ENCODE measurements at regions not wholly inside any gene's neighbourhood (a gene's known extent, or its start where the extent isn't known, plus 50 kb on each side); places are given as distances from the start of the nearest gene placed in this dataset.

DNA sequence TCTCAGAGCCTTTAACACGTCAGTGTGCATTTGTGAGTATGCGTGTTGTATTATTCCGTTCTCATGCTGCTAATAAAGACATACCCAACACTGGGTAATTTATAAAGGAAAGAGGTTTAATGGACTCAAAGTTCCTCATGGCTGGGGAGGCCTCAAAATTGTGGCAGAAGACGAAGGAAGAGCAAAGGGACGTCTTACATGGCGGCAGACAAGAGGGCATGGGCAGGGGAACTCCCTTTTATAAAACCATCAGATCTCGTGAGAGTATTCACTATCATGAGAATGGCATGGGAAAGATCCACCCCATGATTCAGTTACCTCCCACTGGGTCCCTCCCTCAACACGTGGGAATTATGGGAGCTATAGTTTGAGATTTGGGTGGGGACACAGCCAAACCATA is 285.0 kb downstream of the PBX3 start:
- TF ChIP-seq, protein P1, sequence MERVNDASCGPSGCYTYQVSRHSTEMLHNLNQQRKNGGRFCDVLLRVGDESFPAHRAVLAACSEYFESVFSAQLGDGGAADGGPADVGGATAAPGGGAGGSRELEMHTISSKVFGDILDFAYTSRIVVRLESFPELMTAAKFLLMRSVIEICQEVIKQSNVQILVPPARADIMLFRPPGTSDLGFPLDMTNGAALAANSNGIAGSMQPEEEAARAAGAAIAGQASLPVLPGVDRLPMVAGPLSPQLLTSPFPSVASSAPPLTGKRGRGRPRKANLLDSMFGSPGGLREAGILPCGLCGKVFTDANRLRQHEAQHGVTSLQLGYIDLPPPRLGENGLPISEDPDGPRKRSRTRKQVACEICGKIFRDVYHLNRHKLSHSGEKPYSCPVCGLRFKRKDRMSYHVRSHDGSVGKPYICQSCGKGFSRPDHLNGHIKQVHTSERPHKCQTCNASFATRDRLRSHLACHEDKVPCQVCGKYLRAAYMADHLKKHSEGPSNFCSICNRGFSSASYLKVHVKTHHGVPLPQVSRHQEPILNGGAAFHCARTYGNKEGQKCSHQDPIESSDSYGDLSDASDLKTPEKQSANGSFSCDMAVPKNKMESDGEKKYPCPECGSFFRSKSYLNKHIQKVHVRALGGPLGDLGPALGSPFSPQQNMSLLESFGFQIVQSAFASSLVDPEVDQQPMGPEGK (CRISPR knock-in tag; IDR thresholded peaks at IDR 0.05; ENCODE audit: borderline replicate concordance): no peak
- no peak for TF ChIP-seq ARNTL (CRISPR knock-in tag; IDR thresholded peaks at IDR 0.05; ENCODE audit: borderline replicate concordance, low read depth)
- no peak for TF ChIP-seq ZNF70 (CRISPR knock-in tag; IDR thresholded peaks at IDR 0.05)
- TF ChIP-seq, protein P2, sequence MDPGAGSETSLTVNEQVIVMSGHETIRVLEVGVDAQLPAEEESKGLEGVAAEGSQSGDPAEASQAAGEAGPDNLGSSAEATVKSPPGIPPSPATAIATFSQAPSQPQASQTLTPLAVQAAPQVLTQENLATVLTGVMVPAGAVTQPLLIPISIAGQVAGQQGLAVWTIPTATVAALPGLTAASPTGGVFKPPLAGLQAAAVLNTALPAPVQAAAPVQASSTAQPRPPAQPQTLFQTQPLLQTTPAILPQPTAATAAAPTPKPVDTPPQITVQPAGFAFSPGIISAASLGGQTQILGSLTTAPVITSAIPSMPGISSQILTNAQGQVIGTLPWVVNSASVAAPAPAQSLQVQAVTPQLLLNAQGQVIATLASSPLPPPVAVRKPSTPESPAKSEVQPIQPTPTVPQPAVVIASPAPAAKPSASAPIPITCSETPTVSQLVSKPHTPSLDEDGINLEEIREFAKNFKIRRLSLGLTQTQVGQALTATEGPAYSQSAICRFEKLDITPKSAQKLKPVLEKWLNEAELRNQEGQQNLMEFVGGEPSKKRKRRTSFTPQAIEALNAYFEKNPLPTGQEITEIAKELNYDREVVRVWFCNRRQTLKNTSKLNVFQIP (CRISPR knock-in tag; IDR thresholded peaks at IDR 0.05; ENCODE audit: borderline replicate concordance, low read depth): no peak
- TF ChIP-seq ZFP30 (CRISPR knock-in tag; IDR thresholded peaks at IDR 0.05): no peak
- TF ChIP-seq RARB (CRISPR knock-in tag; IDR thresholded peaks at IDR 0.05): no peak
- TF ChIP-seq ZFP3 (CRISPR knock-in tag; IDR thresholded peaks at IDR 0.05): no peak
- no peak for TF ChIP-seq OSR1 (CRISPR knock-in tag; IDR thresholded peaks at IDR 0.05)
- no peak for TF ChIP-seq TOX (CRISPR knock-in tag; IDR thresholded peaks at IDR 0.05; ENCODE audit: borderline replicate concordance)
- TF ChIP-seq, protein P3, sequence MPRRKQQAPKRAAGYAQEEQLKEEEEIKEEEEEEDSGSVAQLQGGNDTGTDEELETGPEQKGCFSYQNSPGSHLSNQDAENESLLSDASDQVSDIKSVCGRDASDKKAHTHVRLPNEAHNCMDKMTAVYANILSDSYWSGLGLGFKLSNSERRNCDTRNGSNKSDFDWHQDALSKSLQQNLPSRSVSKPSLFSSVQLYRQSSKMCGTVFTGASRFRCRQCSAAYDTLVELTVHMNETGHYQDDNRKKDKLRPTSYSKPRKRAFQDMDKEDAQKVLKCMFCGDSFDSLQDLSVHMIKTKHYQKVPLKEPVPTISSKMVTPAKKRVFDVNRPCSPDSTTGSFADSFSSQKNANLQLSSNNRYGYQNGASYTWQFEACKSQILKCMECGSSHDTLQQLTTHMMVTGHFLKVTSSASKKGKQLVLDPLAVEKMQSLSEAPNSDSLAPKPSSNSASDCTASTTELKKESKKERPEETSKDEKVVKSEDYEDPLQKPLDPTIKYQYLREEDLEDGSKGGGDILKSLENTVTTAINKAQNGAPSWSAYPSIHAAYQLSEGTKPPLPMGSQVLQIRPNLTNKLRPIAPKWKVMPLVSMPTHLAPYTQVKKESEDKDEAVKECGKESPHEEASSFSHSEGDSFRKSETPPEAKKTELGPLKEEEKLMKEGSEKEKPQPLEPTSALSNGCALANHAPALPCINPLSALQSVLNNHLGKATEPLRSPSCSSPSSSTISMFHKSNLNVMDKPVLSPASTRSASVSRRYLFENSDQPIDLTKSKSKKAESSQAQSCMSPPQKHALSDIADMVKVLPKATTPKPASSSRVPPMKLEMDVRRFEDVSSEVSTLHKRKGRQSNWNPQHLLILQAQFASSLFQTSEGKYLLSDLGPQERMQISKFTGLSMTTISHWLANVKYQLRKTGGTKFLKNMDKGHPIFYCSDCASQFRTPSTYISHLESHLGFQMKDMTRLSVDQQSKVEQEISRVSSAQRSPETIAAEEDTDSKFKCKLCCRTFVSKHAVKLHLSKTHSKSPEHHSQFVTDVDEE (CRISPR knock-in tag; IDR thresholded peaks at IDR 0.05): no peak
- no peak for TF ChIP-seq TCF4 (CRISPR knock-in tag; IDR thresholded peaks at IDR 0.05; ENCODE audit: borderline replicate concordance)
